Fibroblast of gingiva (primary cell): ENCODE measurements at regions not wholly inside any gene's neighbourhood (a gene's known extent, or its start where the extent isn't known, plus 50 kb on each side); places are given as distances from the start of the nearest gene placed in this dataset.
A peak's percentile ranks its signal among the peaks of the same experiment; 100 is the strongest.
"Not testable (repeated sequence)": the region's sequence is repeated elsewhere in the genome, so short reads cannot be mapped to it uniquely, and the experiment has no call there.

Experiments used
- DNase-seq: peaks from one replicate; pipeline ENCODE4 v3.0.0-alpha.2; 2011; ENCODE audit warnings: low read depth

GRCh38 chr11:134944131-134944530, 532.1 kb upstream of the B3GAT1 start:
- no peak for DNase-seq

DNA sequence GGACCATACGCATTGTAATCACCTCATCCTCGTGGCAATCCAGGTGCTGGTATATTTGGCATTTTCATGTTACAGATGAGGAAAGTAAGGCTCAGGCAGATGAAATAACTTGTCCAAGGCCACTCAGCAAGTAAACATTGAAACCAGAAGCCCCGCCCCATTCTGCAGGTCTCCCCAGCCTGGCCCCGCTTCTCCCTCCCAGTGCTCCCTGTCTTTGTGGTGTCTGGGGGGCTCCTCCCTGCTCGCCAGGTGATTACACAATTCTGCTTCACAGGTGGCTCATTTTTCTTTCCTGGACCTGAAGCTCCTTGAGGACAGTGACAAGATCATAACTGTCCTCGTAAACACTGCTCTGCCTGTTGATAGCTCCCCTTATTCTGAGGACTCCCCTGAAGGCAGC, 531.5 kb upstream of the B3GAT1 start:
- no peak for DNase-seq

- DNase-seq: peak; percentile 40
Observed at GRCh38 chr11:134942681-134943080, 530.6 kb upstream of the B3GAT1 start.

DNA sequence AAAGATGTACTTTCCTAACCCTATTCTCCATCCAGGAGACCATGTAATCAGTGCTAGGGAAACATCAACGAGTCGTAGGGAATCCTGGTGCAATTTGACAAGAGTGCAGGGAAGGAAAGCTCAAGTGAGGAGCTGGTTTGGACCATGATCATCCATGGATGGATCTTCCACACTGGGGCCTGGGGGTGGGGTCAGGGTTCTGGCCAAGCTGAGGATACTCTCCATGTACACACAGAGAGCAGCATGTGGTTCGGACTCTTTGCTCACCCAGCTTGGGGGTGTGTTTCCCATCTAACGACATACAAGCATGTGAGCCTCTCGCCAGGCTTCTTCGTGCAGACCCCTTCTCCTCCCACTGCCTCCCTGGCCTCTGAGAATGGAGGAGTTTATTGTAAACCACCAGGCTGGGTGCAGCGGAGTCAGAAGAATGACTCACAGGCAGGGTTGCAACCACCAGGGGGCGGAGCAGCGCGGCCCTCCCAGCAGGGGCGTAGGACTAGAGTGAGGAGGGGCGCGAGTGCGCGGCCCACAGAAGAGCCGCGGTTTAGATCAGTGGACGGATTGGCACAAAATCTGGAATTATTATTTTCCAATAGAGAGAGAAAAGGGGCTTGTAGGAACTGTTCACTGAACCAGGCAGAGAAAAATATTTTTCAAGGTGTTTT, 530.0 kb upstream of the B3GAT1 start:
- peak; percentile 9 for DNase-seq

- no peak for DNase-seq
Observed at GRCh38 chr11:134941326-134941725, 529.3 kb upstream of the B3GAT1 start.

- DNase-seq: no peak
Observed at GRCh38 chr11:134940441-134941126, 528.5 kb upstream of the B3GAT1 start.

- DNase-seq: no peak
Observed at GRCh38 chr11:134939905-134940304, 527.9 kb upstream of the B3GAT1 start.

DNA sequence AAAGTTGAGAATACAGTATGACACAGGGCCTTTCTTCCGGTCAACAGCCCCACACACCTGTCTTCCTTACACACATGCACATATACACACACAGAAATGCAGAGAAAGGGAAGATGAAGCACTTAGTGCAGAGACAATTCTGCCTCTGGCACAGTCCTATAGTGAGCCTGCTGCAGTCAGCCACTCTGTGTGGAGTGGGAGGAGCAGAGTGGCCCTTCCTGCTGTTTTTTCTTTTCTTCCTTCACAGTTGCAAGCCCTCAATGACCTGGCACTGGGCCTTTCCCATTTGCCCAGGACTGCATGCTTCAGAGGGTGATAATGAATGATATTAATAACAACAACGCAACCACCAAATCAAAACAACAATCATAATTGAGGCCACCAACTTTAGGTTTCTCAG, 527.0 kb upstream of the B3GAT1 start:
- no peak for DNase-seq

DNA sequence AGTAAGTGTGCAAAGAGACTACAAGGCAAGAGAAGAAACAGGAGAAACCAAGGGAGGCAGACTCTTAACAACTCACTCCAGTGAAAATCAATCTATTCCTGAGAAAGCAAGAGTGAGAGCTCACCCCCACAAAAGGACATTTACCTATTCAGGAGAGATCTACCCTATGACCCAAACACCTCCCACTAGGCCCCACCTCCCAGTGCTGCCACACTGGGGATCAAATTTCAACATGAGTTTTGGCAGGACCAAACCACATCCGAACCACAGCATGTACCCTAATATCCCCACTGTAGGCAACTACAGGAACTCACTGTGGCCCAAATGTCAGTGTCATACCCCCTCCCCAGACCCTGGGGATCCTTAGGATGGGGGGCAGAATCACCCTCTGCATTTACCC, 526.2 kb upstream of the B3GAT1 start:
- DNase-seq: no peak

GRCh38 chr11:134937193-134937592, 525.2 kb upstream of the B3GAT1 start:
- not testable (repeated sequence) for DNase-seq

- DNase-seq: no peak
Observed at GRCh38 chr11:134932761-134933160, 520.7 kb upstream of the B3GAT1 start.

DNA sequence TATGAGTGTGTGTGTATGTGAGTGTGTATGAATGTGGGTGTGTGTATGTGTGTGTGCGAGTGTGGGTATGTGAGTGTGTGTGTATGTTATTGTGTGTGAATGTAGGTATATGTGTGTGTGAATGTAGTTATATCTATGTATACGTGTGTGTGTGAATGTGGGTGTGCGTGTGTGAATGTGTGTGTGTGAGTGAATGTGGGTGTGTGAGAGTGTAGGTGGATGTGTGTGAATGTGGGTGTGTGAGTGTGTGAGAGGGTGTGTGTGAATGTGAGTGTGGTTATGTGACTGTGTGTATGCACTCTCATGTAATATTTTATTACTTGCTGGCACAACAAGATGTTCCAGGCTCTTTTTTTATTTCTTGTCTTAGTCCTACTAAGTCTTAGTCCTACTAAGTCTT, 513.4 kb upstream of the B3GAT1 start:
- DNase-seq: no peak

GRCh38 chr11:134923441-134923840, 511.4 kb upstream of the B3GAT1 start:
- no peak for DNase-seq

DNA sequence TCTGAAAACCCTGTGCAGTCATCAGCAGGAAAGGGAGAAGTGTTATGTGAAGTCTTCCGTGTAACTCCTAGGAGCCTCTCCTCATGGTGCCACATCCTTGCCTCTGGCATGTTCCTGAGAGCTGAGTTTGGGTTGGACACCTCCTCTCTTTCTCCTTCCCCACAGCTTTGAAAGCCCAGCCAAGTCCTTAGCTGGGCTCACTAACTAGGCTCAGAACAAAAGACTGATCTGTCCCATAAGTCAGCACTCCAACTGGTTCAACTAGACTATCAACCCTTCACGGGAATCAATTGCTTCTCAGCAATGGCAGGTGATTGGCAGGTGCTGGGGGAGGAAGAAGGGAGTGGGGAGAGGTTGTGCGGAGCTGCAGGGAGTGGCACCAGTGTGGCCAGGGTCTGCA, 509.9 kb upstream of the B3GAT1 start:
- no peak for DNase-seq

GRCh38 chr11:134920851-134921608, 509.0 kb upstream of the B3GAT1 start:
- no peak for DNase-seq

DNA sequence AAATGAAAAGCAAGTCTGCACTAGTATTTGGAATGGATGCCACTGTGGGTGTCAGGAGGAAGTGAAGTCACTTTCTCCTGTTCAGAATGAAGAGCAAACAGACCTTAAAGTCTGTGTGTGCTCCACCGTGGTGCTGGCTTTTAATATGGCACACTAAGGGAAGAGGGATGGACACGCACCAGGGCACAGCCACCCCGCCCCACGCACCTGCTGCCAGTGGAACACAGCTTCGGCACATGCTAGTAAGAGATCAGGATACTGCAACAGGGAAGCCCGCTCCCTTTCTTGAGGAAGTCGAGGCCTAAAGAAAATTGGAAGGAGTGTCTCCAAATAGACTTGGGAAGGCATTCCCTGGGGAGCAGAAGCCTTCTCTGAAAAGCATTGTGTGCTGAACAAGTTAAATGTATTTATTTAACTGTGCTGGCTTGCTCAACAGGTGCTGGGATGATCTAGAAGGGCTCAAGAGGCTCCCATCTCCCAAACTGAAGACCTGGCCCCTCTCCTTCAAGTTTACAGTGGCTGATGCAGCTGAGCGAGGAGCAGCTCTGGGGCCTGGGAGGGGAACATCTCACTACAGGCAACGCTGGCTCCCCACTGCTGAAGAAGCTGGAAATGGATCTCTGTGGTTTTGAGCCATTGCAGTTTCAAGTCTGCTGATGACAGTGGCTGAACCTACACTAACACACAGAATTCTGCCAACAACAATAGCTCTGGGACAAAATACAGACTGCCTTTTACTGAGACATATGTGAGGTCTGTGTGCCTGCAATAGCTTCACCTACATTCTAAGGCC, 504.6 kb upstream of the B3GAT1 start:
- DNase-seq: no peak

- no peak for DNase-seq
Observed at GRCh38 chr11:134915881-134916280, 503.8 kb upstream of the B3GAT1 start.

GRCh38 chr11:134915212-134915611, 503.2 kb upstream of the B3GAT1 start:
- no peak for DNase-seq

- DNase-seq: no peak
Observed at GRCh38 chr11:134913999-134914590, 502.1 kb upstream of the B3GAT1 start.

DNA sequence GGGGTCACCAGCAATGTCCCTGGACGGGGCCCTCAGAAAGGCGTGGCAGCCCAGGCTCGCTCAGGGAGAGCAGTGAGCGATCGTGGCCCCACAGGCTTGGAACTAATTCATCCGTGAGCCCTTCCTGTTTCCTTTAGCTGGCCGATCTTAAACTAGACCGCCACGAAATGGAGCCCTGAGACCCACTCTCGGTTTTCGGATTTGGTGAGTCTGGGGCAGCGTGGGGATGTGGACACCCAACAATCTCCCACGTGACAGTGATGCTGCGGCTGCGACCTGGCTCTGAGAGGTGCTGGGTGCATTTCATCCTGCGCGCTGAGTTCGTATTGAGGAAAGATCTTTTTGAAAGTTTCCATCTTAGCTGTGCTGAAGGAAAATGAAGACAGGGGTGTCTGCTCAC, 501.3 kb upstream of the B3GAT1 start:
- no peak for DNase-seq

DNA sequence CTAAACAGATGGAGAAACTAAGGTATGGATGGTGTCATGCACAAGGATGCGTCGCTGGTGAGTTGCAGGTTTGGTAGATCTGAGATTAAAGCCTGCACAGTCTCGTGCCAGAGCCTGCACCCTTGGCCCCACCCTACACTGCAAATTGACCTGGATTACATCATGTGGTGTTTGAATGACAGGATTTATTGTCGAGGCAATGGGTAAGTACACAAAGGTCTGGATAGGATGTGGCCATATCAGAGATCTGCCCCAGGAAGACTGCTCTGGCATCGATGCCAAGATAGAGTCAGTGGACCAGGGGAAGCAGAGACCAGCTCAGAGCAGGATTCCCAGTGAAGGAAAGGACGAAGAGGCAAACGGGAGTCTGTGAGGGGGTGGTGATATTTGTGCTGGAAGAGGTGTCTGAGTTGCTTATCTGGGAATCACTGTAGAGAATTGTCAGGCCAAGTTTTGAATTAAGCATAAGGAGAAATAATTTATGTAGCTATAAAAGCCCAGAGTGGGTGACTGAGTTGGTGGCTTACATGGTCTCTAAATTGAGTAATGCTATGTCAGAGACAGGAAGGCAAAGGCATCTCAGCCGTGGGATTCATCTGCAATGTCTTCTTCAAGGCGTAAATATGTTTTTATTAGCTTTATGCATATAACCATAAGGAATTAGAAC, 499.6 kb upstream of the B3GAT1 start:
- no peak for DNase-seq
